CD4-positive, alpha-beta T cell treated with Interleukin-1 beta for 1 hour (primary cell): ENCODE measurements at regions not wholly inside any gene's neighbourhood (a gene's known extent, or its start where the extent isn't known, plus 50 kb on each side); places are given as distances from the start of the nearest gene placed in this dataset.
A peak's percentile ranks its signal among the peaks of the same experiment; 100 is the strongest.

Source experiments
- DNase-seq, 2 donors: peaks; one replicate each; pipeline ENCODE4 v3.0.0-alpha.2; 2020 to 2022

DNA sequence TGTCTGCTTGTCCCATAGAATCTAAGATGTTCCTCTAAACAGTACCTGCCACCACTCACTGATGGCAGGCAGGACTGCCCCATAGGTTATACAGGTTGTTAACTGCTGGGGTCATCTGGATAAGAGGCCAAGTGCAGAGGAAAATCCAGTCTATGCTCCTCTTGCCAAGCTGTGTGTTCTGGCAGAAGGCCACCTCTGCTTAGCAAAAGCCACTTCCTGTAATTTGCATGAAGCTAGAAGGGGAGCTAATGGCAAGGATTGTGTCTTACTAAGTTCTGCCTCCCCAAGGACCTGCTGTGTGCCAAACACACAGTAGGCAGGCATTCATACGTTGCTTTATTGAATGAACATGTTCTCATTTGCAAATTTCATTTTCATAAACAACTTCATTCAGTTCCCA, 445.4 kb downstream of the BCL11B start:
- peak in 1 of 2 donors; percentile 4 for DNase-seq

DNA sequence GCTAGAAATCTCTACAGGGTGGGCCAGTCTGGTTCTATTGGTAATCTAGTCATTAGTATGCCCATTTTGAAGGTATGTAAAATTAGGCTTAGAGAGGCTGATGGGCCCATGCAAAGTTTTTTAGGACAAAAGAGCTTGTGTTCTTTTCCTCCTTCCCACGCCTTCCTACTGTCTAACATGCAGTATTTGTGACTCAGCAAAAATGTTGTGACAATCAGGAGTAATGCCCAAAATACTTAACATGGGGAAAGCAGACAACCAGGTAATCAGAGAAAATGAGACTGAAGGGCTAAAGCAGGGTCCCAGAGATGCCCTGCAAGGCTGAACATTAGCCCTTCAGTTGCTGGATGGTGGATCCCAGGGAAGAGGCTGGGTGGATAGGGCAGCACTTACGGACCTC, 437.9 kb downstream of the BCL11B start:
- no peak for DNase-seq

DNA sequence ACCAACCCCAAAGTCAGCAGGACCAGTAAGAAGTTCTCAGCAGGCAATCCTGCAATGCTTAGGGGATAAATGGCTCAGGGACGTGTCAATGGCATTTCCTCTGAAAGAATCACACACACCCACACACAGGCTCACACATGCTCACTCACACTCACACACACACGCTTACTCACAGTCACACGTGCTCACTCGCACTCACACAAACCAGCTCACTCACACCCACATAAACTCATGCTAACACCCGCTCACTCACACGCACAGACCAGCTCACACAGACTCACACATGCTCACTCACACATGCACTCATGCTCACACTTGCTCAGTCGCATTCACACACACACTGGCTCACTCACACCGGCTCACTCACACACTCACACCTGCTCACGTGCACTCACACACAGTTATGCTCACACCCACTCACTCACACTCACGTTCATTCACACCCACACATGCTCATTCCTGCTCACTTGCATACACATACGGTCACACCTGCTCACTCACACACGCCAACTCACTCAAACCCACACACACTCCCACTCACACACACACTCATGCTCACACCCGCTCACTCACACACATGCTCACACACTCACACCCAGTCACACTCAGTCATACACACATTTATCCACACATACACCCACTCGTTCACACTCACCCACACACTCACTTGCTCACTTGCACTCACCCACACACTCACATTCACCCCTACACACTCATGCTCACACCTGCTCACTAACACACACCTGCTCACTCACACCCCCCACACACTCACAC, 436.8 kb downstream of the BCL11B start:
- DNase-seq: no peak

GRCh38 chr14:98835825-98836100, 436.2 kb downstream of the BCL11B start:
- DNase-seq: no peak

DNA sequence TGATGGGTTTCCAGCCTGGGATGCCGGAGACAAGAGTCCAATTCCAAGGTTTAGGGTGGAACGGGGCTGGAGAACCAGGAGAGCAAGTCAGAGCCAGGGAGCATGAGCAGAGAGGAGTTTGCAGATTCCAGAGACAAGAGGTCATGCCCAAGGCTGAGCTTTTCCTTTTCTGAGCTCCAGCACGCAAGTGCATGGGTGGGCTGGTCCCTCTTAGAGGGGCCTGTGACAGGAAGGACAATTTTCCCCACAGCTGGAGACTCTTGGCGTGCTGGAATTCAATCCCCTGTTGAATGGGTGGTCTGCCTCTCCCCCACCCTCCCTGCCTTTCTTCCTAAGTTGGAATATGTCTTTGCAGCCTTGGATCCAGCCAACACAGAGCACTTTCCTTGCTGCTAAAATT, 431.9 kb downstream of the BCL11B start:
- no peak for DNase-seq

- DNase-seq: no peak
These were observed 431.5 kb downstream of the BCL11B start for GRCh38 chr14:98840511-98840910.

GRCh38 chr14:98844456-98844855, 427.5 kb downstream of the BCL11B start:
- no peak for DNase-seq

- no peak for DNase-seq
These were observed 424.2 kb downstream of the BCL11B start for GRCh38 chr14:98847521-98848468.

DNA sequence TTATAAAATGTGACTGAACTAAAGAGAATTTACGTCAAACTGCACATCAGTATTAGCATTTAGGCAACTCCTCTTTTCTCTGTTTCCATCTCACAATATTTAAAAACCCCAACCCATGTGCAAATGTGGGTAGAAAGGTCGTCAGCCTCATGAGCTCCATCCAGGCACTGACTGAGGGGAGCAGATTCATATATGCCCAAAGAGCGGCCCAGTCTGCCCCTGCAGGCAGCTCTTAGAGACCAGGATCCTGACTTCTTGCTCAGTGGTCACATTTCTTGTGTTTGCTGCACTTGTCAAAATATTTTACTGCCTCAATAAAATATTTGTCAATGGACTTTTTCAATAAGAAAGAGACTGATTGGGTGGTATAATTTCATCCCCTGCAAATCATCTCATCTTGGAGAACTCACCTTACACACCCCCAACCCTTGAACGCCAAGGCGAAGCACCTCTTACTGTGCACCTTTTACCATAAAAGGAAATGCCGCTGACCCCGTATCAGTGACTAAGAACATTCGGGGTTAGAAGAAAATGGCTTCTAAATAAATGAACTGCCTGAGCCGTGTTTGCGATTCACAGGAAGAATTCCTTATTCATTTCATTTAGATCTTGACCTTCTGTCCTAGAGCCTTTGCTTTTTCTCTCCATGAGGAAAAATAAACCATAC, 418.8 kb downstream of the BCL11B start:
- DNase-seq: no peak

- no peak for DNase-seq
These were observed 415.9 kb downstream of the BCL11B start for GRCh38 chr14:98855926-98856715.

DNA sequence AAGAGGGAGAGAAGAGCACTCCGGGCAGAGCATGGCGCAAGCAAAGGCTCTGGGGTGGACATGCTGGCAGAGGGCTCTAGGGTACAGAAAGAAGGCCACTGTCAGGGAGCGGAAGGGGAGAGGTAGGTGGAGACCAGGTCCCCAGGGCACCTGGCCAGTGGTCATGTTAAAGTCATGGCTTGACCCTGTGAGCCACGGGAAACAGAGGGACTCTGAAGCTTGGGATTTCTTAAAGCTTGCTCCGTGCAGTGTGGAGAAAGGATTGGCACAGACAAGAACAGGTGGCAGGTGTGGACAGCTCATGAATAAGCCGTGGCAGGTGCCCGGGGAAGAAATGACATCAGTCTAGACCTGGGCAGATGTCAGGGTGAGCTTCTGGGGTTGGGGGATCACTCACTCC, 413.8 kb downstream of the BCL11B start:
- no peak for DNase-seq

GRCh38 chr14:98858561-98858960, 413.4 kb downstream of the BCL11B start:
- DNase-seq: no peak

GRCh38 chr14:98859301-98859700, 412.7 kb downstream of the BCL11B start:
- no peak for DNase-seq

GRCh38 chr14:98864211-98864610, 407.8 kb downstream of the BCL11B start:
- no peak for DNase-seq

- no peak for DNase-seq
These were observed 404.9 kb downstream of the BCL11B start for GRCh38 chr14:98867146-98867545.

- no peak for DNase-seq
These were observed 404.3 kb downstream of the BCL11B start for GRCh38 chr14:98867726-98868125.

DNA sequence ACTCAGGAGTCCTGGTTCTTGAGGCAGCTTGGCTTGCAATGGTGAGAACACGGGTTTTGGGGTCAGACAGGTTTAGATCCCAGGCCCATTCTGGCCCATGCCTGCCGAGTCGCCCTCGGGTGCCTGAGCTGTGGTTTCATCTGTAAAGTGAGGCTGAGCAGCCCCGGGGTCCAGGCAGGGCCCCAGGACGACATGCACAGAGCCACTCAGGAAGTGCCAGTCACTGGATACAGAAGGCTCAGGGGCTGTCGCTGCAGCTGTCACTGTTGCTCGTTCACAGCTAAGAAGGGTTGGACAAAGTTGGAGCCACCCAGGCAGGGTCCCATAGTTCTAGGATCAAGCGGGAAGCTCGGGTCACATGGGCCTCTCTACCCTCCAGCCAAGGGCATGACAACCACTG, 403.1 kb downstream of the BCL11B start:
- no peak for DNase-seq

DNA sequence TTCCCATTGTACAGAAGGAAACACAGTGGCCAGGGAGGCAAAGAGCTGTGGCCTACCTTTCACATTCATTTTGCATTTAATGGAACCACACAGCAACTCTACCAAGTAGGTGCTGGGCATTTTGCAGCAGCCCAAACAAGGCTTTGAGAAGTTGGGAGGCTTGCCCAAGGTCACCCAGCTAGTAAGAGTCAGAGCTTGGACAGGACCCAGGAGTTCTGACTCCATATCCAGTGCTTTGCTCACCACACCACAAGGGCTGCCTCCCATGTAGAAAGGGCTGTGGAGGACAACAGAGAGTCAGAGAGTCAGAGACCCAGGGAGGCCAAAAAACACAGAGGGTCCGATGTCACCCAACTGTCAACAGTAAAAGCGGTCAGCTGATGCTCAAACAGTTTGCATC, 400.2 kb downstream of the BCL11B start:
- DNase-seq: no peak

- DNase-seq: no peak
These were observed 394.9 kb downstream of the BCL11B start for GRCh38 chr14:98877065-98877464.

- no peak for DNase-seq
These were observed 393.7 kb downstream of the BCL11B start for GRCh38 chr14:98878282-98878681.

DNA sequence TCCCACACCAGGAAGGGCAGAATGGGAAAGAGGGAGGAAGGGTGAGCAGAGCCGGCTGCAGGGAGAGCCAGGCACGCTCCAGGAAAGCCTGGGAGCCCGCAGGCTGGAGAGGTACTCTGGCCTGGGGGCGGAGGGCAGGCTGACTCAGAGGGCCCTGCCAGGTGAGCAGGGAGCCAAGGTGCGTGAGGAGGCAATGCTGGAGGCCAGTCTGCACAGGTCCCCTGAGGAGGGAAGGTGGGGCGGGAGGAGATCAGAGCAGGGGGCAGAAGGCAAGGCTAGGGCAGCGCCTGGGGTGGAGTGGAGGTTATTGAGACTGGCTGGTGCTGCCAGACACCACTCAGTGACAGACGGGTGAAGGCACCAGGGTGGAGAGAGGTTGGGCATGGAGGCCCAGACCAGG, 385.0 kb downstream of the BCL11B start:
- DNase-seq: no peak

DNA sequence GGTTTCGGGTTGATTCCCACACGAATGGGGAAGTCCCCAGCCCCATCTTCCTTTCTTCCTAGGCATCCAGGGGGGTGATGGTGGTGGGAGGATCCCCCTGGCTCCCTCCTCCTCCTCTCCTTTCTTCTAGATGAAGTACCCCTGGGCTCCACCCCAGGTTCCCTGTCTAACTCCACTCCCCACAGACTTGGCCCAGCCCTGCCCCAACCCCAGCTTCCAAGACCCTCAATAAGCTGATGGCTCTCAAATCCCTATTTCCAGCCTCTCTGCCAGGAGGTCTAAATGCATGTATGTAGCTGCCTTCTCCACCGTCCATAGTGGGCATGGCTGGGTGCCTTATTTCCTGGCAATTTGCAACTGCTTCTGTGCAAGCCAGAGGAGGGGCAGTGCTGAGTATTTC, 383.7 kb downstream of the BCL11B start:
- DNase-seq: no peak
